Naive B cell (primary cell): ENCODE measurements at regions not wholly inside any gene's neighbourhood (a gene's known extent, or its start where the extent isn't known, plus 50 kb on each side); places are given as distances from the start of the nearest gene placed in this dataset.

ENCODE experiments used
- ATAC-seq, 2 donors: fragments of 150-1000 bp; cut with Tn5 transposase; 2 replicates each; pipeline ENCODE4 v1.10.0; 2021; ENCODE audit warnings: low read depth in 2 of 2, mild to moderate bottlenecking in 2 of 2, moderate library complexity in 2 of 2
- DNase-seq: peaks from one replicate; pipeline ENCODE4 v3.0.0; 2022
- H3K27ac Mint-ChIP-seq, 6 donors: one replicate each; pipeline ENCODE4 v1.8.0; 2020 to 2022; ENCODE audit warnings: mild to moderate bottlenecking in 6 of 6, mixed read lengths in 6 of 6, moderate library complexity in 5 of 6, inconsistent platforms in 2 of 6
- H3K27me3 Mint-ChIP-seq, 3 donors: one replicate each; pipeline ENCODE4 v1.8.0; 2021 to 2022; ENCODE audit warnings: mixed read lengths in 3 of 3, mild to moderate bottlenecking in 1 of 3
- H3K36me3 Mint-ChIP-seq, 2 donors: one replicate each; pipeline ENCODE4 v1.8.0; 2020 to 2022; ENCODE audit warnings: mixed read lengths in 2 of 2, inconsistent platforms in 1 of 2, mild to moderate bottlenecking in 1 of 2
- H3K4me1 Mint-ChIP-seq, 3 donors: one replicate each; pipeline ENCODE4 v1.8.0; 2020 to 2022; ENCODE audit warnings: mixed read lengths in 3 of 3, inconsistent platforms in 1 of 3, mild to moderate bottlenecking in 1 of 3, moderate library complexity in 1 of 3
- H3K4me3 Mint-ChIP-seq, 8 donors: one replicate each; pipeline ENCODE4 v1.8.0; 2020 to 2022; ENCODE audit warnings: mild to moderate bottlenecking in 8 of 8, mixed read lengths in 8 of 8, moderate library complexity in 8 of 8, inconsistent platforms in 2 of 8
- H3K9me3 Mint-ChIP-seq, 7 donors: one replicate each; pipeline ENCODE4 v1.8.0; 2020 to 2022; ENCODE audit warnings: mixed read lengths in 7 of 7, mild to moderate bottlenecking in 5 of 7, inconsistent platforms in 2 of 7, moderate library complexity in 1 of 7

GRCh38 chr20:60258255-60258863 is 300.1 kb downstream of the CDH26 start:
- no peaks in the 10 kb centered on the region for H3K36me3 Mint-ChIP-seq
- H3K4me1 Mint-ChIP-seq: no peaks in the 10 kb centered on the region
- no peak overlapping the region for H3K4me3 Mint-ChIP-seq
- H3K27ac Mint-ChIP-seq: no peak overlapping the region
- no peaks in the 10 kb centered on the region for H3K9me3 Mint-ChIP-seq
- no peak for ATAC-seq
- DNase-seq: no peak
- H3K27me3 Mint-ChIP-seq: no peaks in the 10 kb centered on the region

GRCh38 chr20:60261333-60261732 is 303.1 kb downstream of the CDH26 start:
- H3K27me3 Mint-ChIP-seq: no peaks in the 10 kb centered on the region
- no peak overlapping the region for H3K4me3 Mint-ChIP-seq
- H3K9me3 Mint-ChIP-seq: no peaks in the 10 kb centered on the region
- H3K27ac Mint-ChIP-seq: no peak overlapping the region
- H3K36me3 Mint-ChIP-seq: no peaks in the 10 kb centered on the region
- no peak for ATAC-seq
- DNase-seq: no peak
- no peaks in the 10 kb centered on the region for H3K4me1 Mint-ChIP-seq

GRCh38 chr20:60262967-60263603 is 304.9 kb downstream of the CDH26 start:
- Mint-ChIP-seq H3K27me3 (no peaks in the 10 kb centered on the region), H3K4me3 (no peak overlapping the region), H3K4me1 (no peaks in the 10 kb centered on the region), H3K27ac (no peak overlapping the region), H3K36me3 (no peaks in the 10 kb centered on the region), H3K9me3 (no peaks in the 10 kb centered on the region)
- DNase-seq (peak; percentile 12), ATAC-seq (no peak)

GRCh38 chr20:60263725-60264709 is 305.8 kb downstream of the CDH26 start:
- H3K4me1 Mint-ChIP-seq: no peaks in the 10 kb centered on the region
- H3K27ac Mint-ChIP-seq: no peak overlapping the region
- H3K27me3 Mint-ChIP-seq: no peaks in the 10 kb centered on the region
- ATAC-seq: no peak
- no peaks in the 10 kb centered on the region for H3K36me3 Mint-ChIP-seq
- peaks cover 0 to 4% (median 0%) of the 10 kb centered on the region in 7 donors for H3K9me3 Mint-ChIP-seq
- H3K4me3 Mint-ChIP-seq: no peak overlapping the region
- DNase-seq: no peak

DNA sequence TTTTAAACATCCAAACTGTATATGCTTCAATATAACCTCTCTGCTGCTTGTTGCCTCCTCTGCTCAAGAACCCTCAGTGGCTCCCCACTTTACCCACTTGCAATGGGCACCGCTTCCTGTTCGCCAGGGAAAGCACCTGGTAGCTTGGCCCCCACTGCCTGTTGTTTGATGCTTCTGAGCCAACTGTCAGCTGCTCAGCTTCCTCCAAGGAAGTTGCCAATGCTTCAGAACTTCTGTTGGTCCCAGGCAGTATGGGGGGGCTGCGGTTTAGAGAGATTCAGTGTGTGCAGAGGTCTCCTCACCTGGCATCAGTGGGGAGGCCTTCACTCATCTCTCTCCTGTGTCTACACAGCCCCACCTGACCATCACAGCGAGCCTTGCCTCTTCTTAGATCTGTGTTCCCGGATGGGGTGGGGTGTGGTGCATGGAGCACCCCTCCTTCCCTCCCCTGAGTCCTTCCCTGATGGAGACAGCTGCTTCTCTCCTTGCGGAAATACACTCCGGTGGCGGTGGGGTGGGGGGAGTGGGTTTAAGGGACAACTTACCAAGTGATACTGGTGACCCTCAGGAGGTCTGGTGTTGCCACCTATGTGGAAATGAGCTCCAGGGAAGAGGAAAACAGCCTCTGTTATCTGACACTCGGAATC is 308.1 kb downstream of the CDH26 start:
- DNase-seq: no peak
- peak overlapping the region in 1 of 6 donors; percentile 11 for H3K27ac Mint-ChIP-seq
- no peaks in the 10 kb centered on the region for H3K36me3 Mint-ChIP-seq
- no peaks in the 10 kb centered on the region for H3K27me3 Mint-ChIP-seq
- H3K4me1 Mint-ChIP-seq: no peaks in the 10 kb centered on the region
- H3K4me3 Mint-ChIP-seq: peak overlapping the region in 1 of 8 donors; percentile 35
- ATAC-seq: no peak
- H3K9me3 Mint-ChIP-seq: peaks cover 0 to 4% (median 0%) of the 10 kb centered on the region in 7 donors

DNA sequence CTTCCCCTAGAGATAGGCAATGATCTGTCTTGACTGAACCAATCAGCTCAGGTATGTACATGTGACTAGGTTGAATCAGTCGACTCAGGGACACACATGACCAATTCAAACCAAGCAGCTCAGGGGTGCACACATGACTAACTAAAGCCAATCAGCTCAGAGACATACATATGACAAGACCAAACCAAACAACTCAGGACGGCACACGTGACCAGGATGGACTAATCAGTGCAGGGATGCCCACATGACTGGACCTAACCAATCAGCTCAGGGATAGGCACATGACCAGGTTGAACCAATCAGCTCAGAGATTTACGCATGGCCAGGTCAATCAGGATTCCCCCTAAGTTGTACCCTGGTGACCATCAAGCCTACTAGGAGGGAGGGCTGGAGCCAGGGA is 310.3 kb downstream of the CDH26 start:
- DNase-seq (no peak), ATAC-seq (no peak)
- Mint-ChIP-seq H3K4me3 (no peak overlapping the region), H3K9me3 (peaks cover 0 to 4% (median 0%) of the 10 kb centered on the region in 7 donors), H3K27ac (no peak overlapping the region), H3K4me1 (no peaks in the 10 kb centered on the region), H3K36me3 (no peaks in the 10 kb centered on the region), H3K27me3 (no peaks in the 10 kb centered on the region)

DNA sequence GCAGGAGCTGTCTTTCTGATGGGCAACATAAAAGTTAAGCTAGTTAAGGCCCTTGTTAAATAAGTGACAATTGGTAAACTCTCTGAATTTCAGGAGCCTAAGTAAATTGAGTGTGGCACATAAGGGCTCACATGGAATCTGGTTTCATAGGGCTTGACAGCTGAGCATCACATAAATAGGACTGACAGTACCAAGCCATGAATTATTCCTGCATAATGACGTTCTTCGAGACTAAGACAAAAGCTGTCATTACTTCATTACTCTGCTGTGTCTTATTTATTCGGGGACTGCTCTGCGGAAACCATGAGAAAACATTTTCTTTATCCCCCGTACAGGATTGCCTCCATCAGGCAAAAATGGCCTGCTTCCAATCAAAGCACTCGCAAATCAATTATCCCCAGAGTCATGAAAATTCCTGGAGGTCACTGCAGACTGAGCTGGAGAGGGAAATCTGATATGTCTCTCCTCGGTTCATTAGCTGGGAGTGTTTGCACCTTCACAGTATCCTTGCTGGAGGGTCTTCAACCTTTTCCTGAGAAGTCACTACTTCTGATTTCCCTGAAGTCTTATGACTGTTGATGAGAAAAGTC is 311.4 kb downstream of the CDH26 start:
- H3K4me1 Mint-ChIP-seq: no peaks in the 10 kb centered on the region
- peaks cover 0 to 4% (median 0%) of the 10 kb centered on the region in 7 donors for H3K9me3 Mint-ChIP-seq
- ATAC-seq (no peak), DNase-seq (no peak)
- no peak overlapping the region for H3K27ac Mint-ChIP-seq
- H3K27me3 Mint-ChIP-seq: no peaks in the 10 kb centered on the region
- H3K4me3 Mint-ChIP-seq: no peak overlapping the region
- H3K36me3 Mint-ChIP-seq: no peaks in the 10 kb centered on the region

GRCh38 chr20:60270341-60270740 is 312.1 kb downstream of the CDH26 start:
- no peak for ATAC-seq
- Mint-ChIP-seq H3K36me3 (no peaks in the 10 kb centered on the region), H3K4me3 (peak overlapping the region in 1 of 8 donors; percentile 48), H3K27me3 (no peaks in the 10 kb centered on the region), H3K27ac (no peak overlapping the region), H3K4me1 (no peaks in the 10 kb centered on the region), H3K9me3 (peaks cover 0 to 4% (median 0%) of the 10 kb centered on the region in 7 donors)
- DNase-seq: no peak

DNA sequence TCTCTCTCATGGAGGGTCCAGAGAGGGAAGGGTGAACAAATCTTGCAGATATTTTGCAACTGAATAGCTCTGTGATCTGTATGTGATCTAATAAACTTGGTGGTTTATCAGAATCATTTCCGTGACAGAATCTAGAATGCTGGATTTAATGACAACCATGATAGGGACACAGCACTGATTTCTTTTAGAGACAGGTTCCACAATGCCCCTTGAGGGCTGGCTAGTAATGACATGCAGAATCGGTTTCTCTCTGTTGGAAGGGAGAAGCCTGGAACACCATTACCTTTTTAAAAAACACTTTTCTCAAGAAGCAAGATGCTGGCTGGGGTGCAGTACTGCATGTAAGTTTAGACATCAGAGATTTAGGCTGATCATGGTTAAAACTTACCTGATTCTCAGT is 313.4 kb downstream of the CDH26 start:
- no peaks in the 10 kb centered on the region for H3K27me3 Mint-ChIP-seq
- DNase-seq (no peak), ATAC-seq (no peak)
- no peak overlapping the region for H3K4me3 Mint-ChIP-seq
- H3K4me1 Mint-ChIP-seq: no peaks in the 10 kb centered on the region
- H3K9me3 Mint-ChIP-seq: peaks cover 0 to 4% (median 0%) of the 10 kb centered on the region in 7 donors
- H3K27ac Mint-ChIP-seq: no peak overlapping the region
- H3K36me3 Mint-ChIP-seq: no peaks in the 10 kb centered on the region

DNA sequence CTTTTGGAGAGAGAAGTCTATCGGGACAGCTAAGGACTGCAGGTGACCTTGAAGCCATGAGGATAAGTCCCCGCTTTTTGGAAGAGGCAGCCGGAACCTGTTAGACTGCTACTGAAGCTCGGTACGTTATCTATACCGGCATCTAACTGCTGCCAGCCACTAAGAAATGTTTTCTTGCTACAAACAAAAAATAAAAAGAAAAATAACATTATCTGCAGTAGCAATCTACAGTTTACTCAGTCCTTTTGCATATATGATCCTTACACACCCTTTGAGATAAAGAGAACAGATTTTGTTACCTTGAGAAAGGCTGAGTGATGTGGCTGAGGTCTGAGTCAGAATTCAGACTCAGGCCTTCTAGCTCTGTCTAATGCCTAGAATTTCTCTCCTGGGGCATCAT is 314.6 kb downstream of the CDH26 start:
- DNase-seq (no peak), ATAC-seq (no peak)
- peak overlapping the region in 1 of 6 donors; percentile 30 for H3K27ac Mint-ChIP-seq
- H3K4me1 Mint-ChIP-seq: no peaks in the 10 kb centered on the region
- H3K27me3 Mint-ChIP-seq: no peaks in the 10 kb centered on the region
- H3K9me3 Mint-ChIP-seq: peaks cover 0 to 4% (median 0%) of the 10 kb centered on the region in 7 donors
- no peaks in the 10 kb centered on the region for H3K36me3 Mint-ChIP-seq
- H3K4me3 Mint-ChIP-seq: no peak overlapping the region

- Mint-ChIP-seq H3K27me3 (no peaks in the 10 kb centered on the region), H3K27ac (no peak overlapping the region), H3K9me3 (peaks cover 0 to 2% (median 0%) of the 10 kb centered on the region in 7 donors), H3K36me3 (no peaks in the 10 kb centered on the region), H3K4me1 (no peaks in the 10 kb centered on the region), H3K4me3 (no peak overlapping the region)
- no peak for ATAC-seq
- no peak for DNase-seq
Measured at GRCh38 chr20:60274717-60275116, 316.5 kb downstream of the CDH26 start.

- no peaks in the 10 kb centered on the region for H3K4me1 Mint-ChIP-seq
- ATAC-seq (no peak), DNase-seq (no peak)
- no peaks in the 10 kb centered on the region for H3K36me3 Mint-ChIP-seq
- no peak overlapping the region for H3K27ac Mint-ChIP-seq
- no peaks in the 10 kb centered on the region for H3K27me3 Mint-ChIP-seq
- H3K4me3 Mint-ChIP-seq: no peak overlapping the region
- peaks cover 5 to 38% (median 9%) of the 10 kb centered on the region in 7 donors for H3K9me3 Mint-ChIP-seq
Measured at GRCh38 chr20:60281295-60281694, 323.1 kb downstream of the CDH26 start.

DNA sequence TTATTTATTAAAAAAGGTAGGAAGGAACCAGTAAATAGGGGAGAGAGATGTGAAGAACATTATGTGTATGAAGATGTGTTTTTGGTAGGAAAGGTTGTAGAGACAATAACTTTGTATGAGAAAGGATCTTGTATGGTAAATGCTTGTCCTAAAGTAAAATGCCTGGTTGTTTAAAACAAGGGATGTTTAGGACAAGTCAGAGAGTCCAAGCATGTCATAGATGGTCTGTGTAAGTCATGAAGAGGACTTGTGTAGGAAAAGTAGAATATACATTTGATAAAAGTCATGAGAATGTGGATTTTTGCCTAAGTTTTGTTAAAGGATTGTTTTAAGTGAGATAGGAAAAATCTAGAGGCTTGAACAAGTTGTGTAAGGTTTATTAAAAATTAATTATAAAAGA is 325.1 kb downstream of the CDH26 start:
- DNase-seq (no peak), ATAC-seq (no peak)
- Mint-ChIP-seq H3K36me3 (no peaks in the 10 kb centered on the region), H3K27ac (no peak overlapping the region), H3K4me1 (no peaks in the 10 kb centered on the region), H3K27me3 (no peaks in the 10 kb centered on the region), H3K4me3 (no peak overlapping the region), H3K9me3 (peaks cover 6 to 46% (median 10%) of the 10 kb centered on the region in 7 donors)
